DOHH2 (cell line): ENCODE measurements at regions not wholly inside any gene's neighbourhood (a gene's known extent, or its start where the extent isn't known, plus 50 kb on each side); places are given as distances from the start of the nearest gene placed in this dataset.

Experiments used
- CTCF ChIP-seq: fragments of 200-600 bp; sonication (generic); IDR thresholded peaks from one replicate; pipeline ENCODE4 v1.5.1; 2014; ENCODE audit warnings: antibody characterized with exemption, mild to moderate bottlenecking, low read depth, low read length; ENCODE audit not compliant: poor library complexity, severe bottlenecking
- EZH2phosphoT487 ChIP-seq: fragments of 200-600 bp; sonication (generic); IDR thresholded peaks from 2 replicates; pipeline ENCODE4 v1.6.1; 2017; ENCODE audit warnings: borderline replicate concordance, mild to moderate bottlenecking, antibody characterized with exemption, low read length, moderate library complexity, mixed read lengths

- TF ChIP-seq CTCF: no peak
- TF ChIP-seq EZH2phosphoT487: no peak
These were observed 289.2 kb upstream of the EMCN start for GRCh38 chr4:100806988-100807387.
